Umbilical cord (tissue), 1 donor: ENCODE measurements at regions not wholly inside any gene's neighbourhood (a gene's known extent, or its start where the extent isn't known, plus 50 kb on each side); places are given as distances from the start of the nearest gene placed in this dataset.
A peak's percentile ranks its signal among the peaks of the same experiment; 100 is the strongest.

Experiments
- DNase-seq: peaks from one replicate; pipeline ENCODE4 v3.0.0-alpha.2; 2015; ENCODE audit warnings: low spot score

DNA sequence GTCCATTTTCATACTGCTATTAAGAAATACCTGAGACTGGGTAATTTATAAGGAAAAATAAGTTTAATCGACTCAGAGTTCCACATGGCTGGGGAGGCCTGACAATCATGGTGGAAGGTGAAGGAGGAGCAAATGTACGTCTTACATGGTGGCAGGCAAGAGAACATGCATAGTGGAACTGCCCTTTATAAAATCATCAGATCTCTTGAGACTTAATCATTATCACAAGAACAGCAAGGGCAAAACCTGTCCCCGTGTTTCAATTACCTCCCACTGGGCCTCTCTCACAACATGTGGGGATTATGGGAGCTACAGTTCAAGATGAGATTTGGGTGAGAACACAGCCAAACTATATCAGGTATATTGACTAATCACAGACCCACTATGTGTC, 370.2 kb upstream of the USP24 start:
- DNase-seq, result no peak

DNA sequence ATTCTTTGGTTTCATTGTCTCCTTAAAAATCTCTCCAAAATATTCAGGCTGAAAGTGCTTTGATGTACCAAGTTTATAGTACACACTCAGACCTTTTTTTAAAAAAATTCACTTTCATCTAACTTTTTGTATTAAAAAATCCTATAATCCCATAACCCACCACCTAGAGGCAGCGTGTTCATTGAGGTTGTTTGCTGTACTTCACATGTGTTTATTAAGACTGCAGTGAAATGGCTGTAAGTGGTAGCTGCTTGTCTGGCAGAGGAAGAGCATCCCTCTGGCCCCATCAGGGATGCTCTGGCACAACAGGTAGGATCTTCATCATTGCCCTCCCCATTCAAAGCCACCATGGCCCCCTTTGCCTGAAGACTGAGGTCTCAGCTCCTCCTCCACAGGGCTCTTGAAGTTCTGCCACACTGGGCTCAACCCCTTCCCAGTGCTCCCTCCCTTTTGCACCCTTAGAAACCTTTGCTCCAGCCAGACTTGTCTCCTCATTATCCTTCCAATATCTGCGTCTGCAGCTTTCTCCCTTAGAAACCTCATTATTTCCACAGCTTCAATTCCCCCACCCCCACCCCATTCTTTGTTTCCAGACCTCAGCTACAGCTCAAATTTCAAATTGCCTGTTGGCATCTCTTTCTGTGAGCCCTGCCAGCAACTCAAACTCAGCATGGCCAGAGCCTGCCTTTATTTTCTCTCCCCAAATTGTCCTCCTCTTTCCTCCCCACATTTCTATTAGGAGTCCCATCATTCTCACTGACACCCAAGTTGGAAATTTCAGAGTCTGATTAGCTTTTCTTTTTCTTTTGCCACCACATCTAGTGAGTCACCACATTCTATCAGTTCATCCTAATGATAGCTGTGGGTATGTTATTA, 369.6 kb upstream of the USP24 start:
- DNase-seq, result peak; percentile 72

DNA sequence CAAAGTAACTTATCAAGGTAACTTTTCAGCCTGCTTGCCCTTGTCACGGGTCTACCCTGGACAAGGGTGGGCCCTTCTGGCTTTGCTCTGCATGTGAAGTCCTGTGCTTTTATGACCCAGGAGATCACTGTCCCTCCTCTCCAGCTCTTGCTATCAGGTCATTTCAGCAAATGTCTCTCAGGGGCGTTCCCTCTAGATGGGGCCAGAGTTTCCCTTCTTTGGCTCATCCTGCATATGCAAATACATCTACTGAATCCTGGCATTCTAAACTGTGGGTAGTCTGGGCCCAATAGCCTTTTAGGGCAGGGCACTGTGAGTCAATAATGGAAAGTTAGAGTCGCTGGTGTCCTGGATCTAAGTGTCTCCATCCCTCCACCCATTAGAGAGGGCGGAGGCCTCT, 366.9 kb upstream of the USP24 start:
- no peak for DNase-seq

DNA sequence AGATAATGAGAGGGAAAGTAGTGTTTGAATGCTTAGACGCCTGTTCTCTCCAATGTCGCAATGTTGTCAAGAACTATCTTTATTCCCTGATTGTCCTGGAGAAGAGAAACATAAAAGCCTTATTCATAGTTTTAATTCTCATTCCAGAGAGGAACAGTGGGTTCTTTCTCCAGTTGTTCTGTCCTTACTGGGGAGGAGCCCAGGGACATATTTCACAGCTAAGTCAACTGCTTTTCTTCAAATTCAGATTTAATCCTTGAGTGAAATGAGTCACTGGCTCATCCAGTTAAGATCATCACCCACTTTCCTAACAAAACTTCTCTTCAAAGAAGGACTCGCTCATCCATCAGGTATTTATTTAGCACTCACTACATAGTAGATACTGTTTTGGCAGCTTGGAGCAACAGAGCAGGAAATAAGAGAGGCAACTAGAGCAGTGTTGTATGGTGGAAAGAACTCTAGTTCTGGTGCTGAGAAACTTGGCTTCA, 365.7 kb upstream of the USP24 start:
- DNase-seq, result peak; percentile 92

DNA sequence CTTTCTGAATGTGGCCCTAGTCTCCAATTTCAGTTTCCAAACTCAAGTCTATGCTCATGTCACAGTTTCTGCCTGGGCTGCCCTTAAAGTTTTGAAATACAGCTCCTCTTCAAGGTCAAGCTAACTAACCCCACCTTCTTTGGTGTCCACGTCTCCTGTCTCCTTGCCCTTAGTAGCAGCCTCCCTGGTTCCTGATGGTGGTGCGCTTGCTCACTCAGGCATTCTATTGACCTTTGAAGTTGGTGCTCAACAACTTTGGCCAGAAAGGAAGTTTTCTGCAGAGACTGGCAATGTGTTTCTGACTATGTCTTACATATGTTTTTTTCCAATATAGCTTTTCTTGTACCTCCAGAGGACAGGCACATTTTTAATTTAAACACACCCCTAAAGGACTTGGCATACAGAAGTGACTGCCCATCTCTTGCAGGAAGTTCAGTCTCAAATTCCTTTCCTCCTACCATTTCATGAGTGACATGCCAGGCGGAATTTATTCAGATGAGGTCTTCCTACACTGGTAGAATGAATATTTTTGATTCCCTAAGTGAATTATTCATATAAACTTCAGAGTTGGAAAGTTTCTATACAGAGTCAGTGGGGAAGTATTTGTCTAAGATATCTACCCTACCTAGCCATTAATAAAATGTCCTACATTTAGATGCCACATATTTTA, 364.3 kb upstream of the USP24 start:
- no peak for DNase-seq

DNA sequence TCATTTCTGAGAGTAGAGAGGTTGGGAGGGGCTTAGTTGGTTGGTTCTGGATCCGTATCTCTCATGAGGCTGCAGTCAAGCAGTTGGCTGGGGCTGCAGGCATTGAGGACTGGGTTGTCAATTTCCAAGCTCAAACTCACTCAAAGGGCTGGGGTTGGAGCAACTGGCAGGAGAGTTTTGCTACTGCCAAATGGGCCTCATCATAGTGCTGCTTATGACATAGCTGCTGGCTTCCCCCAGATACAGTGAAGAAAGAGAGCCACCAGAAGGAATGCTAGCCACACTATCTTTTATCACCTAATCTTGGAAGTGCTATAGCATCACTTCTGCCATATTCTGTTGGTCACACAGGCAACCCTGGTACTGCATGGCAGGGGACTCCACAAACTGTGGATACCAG, 363.5 kb upstream of the USP24 start:
- DNase-seq, result no peak

DNA sequence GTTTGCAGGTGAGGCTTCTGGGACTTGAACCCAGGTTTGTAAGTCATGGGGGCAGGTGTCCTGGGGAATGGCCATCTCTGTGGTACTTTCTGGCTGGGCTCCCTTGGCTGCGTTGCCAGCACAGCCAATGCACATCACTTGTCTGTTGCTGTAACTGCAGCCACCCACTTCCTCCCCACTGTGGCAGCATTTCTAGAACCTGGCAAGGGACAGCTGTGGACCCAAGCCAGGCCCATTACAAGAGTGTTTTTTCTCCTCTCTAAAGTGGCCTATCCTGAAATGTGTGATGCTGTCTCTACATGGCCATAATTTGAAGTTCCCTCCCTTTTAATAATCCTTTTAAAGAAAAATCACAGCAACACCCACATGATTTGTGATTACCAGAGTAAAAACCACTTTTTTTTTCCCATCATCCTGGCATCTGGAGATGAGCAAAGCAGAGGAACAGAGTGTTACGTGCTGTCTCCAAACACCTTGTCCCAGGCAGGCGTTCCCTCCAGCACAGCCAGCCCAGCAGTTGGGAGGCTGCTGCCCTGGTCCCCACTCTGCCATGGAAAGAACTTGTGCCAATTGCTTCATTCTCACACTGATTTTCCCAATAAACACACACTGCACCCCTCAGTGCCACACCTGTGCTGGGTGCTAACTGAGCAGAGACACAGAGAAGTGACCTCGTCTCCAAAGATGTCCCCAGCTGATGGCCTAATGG, 360.6 kb upstream of the USP24 start:
- DNase-seq, result no peak

DNA sequence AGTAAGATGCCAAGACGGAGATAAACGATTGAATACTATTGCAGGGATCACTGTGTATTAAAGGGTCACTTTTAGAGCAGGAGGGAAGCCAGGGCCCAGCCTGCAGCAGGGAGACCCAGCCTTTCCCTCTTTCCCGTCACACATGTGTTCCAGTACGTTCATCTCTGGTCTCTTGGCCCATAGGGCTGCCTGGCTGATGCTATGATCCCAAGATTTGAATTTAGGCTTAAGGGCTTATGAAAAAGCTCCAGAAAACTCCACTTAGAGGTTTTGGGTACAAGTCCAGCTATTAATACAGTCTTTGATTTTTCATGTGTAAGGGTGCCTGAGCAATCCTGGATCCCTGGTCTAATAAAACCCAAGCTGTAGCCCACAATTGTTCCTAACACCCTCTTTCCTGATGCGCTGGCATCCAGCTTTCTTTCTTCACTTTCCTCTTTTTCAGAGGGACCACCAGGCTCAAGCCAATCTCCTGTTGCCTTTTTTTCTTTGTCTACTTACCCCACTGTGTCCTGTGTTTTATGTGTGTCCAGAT, 359.6 kb upstream of the USP24 start:
- DNase-seq, result peak; percentile 96

DNA sequence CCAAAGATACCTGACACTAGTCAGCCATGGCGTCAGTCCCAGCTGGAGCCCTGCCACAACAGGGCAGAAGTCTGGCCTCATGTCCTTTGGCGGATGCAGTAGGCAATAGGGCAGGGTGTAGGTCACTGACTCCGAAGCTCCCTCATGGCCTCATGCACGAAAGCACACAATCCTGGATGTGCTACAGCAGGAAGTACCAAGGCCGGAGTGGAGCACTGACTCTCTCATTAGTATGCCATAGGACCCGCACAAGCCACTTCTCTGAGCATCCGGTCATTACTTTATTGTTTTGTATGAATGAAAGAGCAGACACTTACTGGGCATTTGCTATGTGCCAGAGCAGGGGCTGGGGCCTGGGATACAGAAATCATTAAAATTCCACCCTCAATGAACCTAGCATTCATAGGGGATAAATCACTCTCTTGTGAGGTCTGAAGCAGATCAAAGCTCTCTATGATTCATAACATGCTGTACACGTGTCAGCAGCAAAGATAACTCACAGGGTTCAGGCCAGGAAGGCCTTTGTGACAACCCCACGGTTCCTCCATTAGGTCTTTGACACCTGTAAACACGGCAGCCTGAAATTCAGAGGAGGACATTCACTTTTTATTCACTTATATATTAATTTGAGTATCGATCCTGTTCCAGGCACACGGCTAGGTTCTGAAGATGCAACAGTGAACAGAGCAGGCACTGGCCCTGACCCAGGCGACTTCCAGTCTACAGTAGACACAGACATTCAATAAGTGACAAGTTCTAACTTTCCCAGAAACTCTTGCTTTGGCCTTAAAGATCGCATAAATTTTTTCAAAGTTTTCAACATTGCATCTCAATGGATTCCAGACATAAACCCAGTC, 357.9 kb upstream of the USP24 start:
- DNase-seq, result peak; percentile 34

DNA sequence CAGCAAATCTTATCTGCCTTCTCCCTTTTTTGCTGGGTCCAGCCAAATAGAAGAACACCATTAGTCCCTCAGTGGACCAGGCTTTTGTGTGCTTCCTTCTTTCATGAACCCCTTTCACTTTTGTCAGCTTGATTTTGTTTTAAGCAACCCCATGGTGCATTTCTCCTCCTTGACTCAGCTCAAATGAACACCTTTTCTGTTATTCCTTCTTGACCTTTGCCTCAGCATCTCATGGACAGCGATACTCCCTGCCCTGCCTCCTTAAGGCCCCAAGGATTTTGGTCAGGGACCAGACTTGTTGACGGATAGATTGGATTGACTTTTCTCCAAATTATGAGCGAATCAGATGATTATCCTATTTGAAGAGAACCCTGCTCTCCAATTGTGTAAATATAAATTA, 356.6 kb upstream of the USP24 start:
- no peak for DNase-seq

DNA sequence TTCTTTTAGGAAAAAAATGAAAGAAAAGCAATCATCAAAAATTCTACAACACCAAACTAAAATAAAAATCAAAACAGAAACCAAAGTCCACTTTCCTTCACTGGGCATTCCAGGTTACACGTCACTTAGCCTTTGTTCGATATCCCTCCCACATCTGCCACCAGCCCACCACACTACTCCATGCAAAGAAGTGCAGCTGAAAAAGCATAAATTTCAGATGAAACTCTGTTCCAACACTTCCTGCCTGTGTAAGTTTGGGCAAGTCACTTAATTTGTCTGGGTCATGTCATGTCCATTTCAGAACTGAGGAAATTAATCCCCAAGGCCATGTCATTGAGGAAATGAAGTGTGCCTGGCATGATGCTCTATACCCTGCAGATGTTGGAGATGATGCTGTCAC, 354.3 kb upstream of the USP24 start:
- no peak for DNase-seq

DNA sequence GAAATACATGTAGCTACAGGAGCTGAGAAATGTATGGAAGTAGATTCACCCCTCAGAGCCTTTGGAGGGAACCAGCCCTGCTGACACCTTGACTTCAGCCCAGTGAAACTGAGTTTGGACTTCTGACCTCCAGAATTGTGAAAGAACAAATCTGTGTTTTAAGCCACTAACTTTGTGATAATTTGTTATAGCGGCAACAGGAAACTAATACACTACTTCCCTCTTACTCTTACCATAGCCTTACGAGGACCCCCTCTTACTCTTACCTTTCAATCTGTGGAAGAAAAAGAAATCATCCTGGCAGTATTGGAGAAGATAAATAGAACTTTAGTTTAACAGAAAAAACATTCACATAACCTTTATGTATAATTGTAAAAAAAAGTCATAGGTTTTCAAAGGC, 353.6 kb upstream of the USP24 start:
- DNase-seq, result no peak

DNA sequence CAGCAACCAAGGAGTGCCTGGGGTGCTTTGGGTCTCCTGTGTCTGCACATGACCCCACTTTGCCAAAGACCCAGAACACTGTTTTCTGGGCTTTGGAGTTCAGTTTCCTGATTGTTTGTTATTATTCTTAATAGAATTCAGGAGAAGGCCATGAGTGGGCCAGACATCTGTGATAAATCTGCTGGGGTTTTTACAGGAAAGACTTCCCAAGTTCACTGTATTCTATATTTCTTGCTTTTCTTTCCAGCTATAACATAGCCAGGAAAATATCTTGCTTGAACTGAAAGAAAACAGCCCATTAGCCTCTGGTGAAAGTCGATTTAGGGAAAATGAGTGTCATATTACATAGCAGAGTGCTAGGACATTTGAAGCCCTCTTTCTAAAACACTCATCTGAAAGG, 345.1 kb upstream of the USP24 start:
- DNase-seq, result no peak

DNA sequence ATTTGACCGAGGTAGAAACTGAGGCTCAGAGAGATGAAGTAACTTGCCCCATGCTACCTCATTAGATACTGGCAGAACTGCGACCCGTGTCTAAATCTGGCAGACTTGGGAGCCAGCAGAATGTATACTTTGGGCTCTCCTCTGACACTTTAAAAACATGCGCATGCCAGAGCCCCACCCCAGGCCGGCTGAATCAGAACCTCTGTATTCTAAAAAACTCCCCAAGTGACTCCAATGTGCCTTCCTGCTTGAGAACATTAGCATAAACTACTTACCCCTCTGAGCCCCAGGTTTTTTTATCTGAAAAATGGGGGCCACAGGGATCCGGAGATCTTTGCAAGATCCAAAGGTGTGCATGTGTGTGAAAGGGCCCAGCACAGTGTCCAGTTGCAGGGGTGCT, 344.7 kb upstream of the USP24 start:
- DNase-seq, result no peak

DNA sequence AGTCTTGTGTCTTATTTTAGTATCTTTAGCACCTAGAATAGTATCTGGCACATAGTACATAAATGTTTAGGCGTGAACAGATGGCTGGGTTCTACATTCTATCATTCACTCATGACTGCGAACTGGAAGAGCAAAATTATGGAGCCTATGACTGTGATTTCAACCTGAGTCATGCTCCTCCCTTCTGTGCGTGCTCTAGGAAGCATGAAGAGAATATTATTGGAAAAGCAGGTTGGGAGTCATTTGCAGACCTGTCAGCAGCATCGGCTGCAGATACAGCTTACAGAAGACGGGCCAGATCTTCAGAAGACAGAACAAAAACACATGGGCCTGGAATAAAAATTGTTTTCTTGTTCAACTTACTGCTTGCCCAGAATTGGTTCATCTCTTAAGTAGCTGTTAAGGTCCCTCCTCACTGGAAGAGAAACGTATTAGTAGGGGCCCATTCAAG, 344.0 kb upstream of the USP24 start:
- no peak for DNase-seq

DNA sequence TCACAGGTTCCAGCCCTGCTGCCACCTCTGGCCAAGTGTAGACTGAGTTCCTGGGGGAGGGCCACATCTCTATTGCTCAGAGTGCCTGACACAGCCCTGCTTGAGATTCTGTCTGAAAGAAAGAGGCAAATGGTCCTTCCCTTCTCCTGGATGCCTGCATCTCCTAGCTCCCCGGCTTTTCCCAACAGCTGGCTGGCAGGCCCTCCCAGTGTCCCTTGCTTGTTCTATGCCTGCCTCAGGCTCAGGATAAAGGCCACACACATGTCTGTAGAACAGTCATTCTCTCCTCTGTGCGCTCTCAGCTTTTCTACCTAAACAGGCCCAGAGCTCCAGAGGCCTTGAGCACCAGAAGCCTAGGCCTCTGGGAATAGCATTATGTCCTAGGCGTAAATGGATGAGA, 343.4 kb upstream of the USP24 start:
- DNase-seq, result no peak

DNA sequence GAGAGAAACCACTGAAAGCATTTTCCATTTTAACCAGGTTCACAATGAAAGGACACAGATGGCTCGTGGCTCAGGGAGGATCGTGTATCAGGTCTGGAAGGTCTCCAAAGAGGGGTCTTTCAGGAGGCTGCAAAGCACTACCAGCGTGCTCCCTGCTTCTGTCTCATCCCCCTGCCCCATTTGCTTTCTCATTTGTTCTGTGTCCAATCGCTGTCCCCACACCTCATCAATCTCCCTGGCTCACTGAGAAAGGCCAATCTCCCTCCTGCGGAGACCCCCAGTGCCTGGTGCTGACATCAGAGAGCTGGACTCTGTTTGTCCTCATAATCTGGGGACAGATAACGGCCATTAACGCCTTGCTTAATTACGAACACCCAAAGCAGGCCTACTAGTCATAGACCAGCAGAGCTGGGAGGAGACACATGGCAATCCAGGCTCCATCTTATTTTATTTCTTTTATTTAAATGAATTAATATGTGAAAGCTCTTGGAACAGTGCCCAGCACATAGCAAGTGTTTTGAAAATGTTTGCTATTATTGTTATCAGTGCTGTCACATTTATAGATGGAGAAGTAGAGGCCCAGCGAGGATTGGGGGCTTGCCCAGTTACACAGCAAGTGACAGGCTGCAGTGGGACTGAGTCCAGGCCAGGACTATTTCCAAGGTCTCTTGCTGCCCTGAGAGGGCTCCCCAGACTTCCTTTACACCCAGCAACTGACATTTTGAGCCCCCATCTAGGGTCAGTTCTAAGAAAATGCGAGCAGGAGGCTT, 341.0 kb upstream of the USP24 start:
- DNase-seq, result no peak

DNA sequence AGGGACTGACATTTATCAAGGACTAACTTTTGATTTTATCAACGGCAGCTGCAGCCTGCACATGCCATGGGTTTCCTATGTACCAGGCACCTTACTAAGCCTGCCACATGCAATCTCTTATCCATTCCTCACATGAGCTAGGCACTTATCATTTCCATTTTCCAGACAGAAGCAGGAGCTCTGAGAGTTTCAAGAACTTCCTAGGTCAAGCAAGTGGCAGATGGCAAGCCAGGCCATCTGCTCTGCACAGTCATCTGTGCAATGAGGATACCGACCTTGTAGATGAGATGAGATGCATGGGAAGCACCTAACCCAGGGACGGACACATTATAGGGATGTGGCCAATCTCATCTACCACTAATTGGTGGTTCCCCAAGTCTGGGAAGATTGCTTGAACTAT, 339.4 kb upstream of the USP24 start:
- no peak for DNase-seq

DNA sequence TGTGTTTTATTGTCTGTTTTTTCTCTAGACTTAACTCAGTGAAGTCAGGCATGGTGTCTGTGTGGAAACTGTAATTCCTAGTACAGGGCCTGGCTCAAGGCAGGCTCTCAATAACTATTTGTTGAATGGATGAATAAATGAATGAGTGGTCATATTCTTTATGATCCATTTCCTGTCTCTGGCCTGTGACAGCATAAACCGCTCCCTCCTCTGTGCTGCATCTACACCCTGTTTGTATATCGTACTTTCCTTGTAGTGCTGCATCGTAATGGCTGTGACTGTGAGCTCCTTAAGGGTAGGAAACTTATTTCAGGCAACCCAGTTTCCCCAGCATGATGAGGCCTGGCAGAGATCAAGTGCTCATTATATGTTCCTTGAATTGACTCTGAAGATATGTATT, 337.5 kb upstream of the USP24 start:
- no peak for DNase-seq

DNA sequence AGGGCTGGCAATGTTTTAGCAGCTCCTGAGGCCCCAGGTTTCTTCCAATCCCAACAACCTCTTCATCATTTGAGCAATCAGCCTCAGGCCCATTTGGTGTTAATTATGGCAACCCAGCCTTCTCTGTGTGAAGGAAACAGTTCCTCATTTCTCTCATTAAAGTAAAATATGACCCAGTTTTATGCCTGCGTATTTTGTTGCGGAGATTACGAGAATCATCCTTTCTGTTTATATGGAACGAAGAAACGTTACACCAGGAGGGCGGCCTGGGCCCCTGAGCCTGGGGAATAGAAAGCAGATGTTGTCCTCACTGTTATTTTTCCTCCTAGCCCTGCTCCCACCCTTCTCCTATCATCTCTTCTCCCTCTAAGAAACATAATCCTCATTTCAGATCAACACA, 332.2 kb upstream of the USP24 start:
- DNase-seq, result peak; percentile 46
